Common myeloid progenitor, CD34-positive (primary cell): ENCODE measurements at regions not wholly inside any gene's neighbourhood (a gene's known extent, or its start where the extent isn't known, plus 50 kb on each side); places are given as distances from the start of the nearest gene placed in this dataset.

Source experiments
- CTCF ChIA-PET: fragments of 350-600 bp; sonication (Branson Sonifier 250); formaldehyde crosslinking; loops from one replicate; lab custom pipeline; 2021; ENCODE audit warnings: antibody characterized with exemption; lab: Charles Lee
- POLR2A ChIA-PET: fragments of 350-600 bp; sonication (Branson Sonifier 250); formaldehyde crosslinking; loops from one replicate; lab custom pipeline; 2021; ENCODE audit warnings: antibody characterized with exemption; lab: Charles Lee
- DNase-seq, 3 donors: peaks; one replicate each; pipeline versions ENCODE4 v3.0.0 to v3.0.0-alpha.2; 2013
- H3K27ac ChIP-seq, 2 experiments: 1 replicate in 1 of 2; 2 replicates in 1 of 2; pipeline ENCODE4 v1.7.0; 2013; ENCODE audit warnings: inconsistent platforms in 2 of 2, low read length in 2 of 2, mild to moderate bottlenecking in 2 of 2, low read depth in 1 of 2, moderate library complexity in 1 of 2; ENCODE audit not compliant: severe bottlenecking in 2 of 2, insufficient read depth in 1 of 2, poor library complexity in 1 of 2
- H3K27me3 ChIP-seq, 5 experiments: replicated peaks in 2 of 5; 1 replicate in 3 of 5; 2 replicates in 2 of 5; pipeline versions ENCODE4 v1.6.1 to v1.7.0; 2013; ENCODE audit warnings: low read length in 4 of 5, mild to moderate bottlenecking in 2 of 5, moderate library complexity in 2 of 5, inconsistent platforms in 1 of 5; ENCODE audit not compliant: insufficient read depth in 5 of 5, control insufficient read depth in 4 of 5
- H3K36me3 ChIP-seq, 4 experiments: 1 replicate in 2 of 4; 2 replicates in 2 of 4; pipeline versions ENCODE4 v1.6.1 to v1.7.0; 2013; ENCODE audit warnings: low read length in 3 of 4, control low read depth in 1 of 4, mild to moderate bottlenecking in 1 of 4; ENCODE audit not compliant: control insufficient read depth in 4 of 4, insufficient read depth in 4 of 4
- H3K4me1 ChIP-seq, 4 experiments: 1 replicate in 3 of 4; 2 replicates in 1 of 4; pipeline versions ENCODE4 v1.6.1 to v1.7.1; 2013; ENCODE audit warnings: low read length in 3 of 4, mild to moderate bottlenecking in 3 of 4, control low read depth in 1 of 4, inconsistent platforms in 1 of 4, moderate library complexity in 1 of 4; ENCODE audit not compliant: control insufficient read depth in 4 of 4, insufficient read depth in 4 of 4; ENCODE audit errors: control extremely low read depth in 1 of 4
- H3K4me3 ChIP-seq, 7 experiments: 1 replicate in 4 of 7; 2 replicates in 3 of 7; pipeline versions ENCODE4 v1.5.1 to v1.7.0; 2013; ENCODE audit warnings: mild to moderate bottlenecking in 7 of 7, low read length in 6 of 7, moderate library complexity in 6 of 7, inconsistent platforms in 2 of 7, low read depth in 2 of 7, control low read depth in 1 of 7; ENCODE audit not compliant: insufficient read depth in 4 of 7, control insufficient read depth in 1 of 7; ENCODE audit errors: extremely low read depth in 1 of 7
- H3K9me3 ChIP-seq, 5 experiments: 1 replicate in 4 of 5; 2 replicates in 1 of 5; pipeline versions ENCODE4 v1.6.1 to v1.7.1; 2013; ENCODE audit warnings: low read length in 4 of 5, mild to moderate bottlenecking in 2 of 5, inconsistent platforms in 1 of 5, low read depth in 1 of 5, moderate library complexity in 1 of 5; ENCODE audit not compliant: control insufficient read depth in 4 of 5, insufficient read depth in 2 of 5; ENCODE audit errors: control extremely low read depth in 1 of 5
- WGBS: methylation state at CpG from one replicate; pipeline ENCODE4 v1.1.5; 2013; ENCODE audit not compliant: insufficient coverage; 5-methylcytosine and 5-hydroxymethylcytosine counted together

DNA sequence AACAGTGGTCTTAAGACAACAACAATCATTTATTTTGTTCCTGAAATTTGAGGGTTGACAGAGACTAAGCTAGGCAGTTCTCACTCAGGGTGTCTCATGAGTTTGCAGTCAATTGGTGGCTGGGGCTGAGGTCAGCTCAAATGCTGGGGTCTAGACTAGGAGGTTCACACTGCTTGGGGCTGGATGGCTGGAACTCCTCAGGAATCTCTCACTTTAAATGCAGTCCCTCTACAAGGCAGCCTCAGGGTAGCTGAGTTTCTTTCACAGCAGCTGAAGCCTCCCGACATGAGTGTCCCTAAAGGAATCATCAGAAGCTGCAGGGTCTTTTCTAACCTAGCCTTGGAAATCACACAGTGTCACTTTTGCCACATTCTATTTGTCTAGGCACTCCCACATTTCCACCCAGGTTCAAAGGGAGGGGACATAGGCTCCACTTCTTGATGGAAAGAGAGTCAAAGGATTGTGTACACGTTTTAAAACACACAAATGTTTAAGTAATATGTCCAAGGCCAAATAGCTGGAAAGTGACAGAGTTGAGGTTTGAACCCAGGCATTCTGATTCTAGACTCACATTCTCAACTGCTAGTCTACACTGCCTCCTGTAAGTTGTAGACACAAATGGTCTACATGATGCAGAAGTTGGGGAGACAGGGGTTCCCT, 133.8 kb downstream of the ZFP36L2 start:
- CTCF ChIA-PET, result interaction anchor here (1.2 to 2.0 kb wide), 4 partner anchors 10 to 69 kb away, joined by 3 to 5 read pairs (median 4); no protein-coding TSS in a partner anchor
- Histone ChIP-seq H3K9me3 (peaks cover 2 to 7% (median 4%) of the 10 kb centered on the region in 5 experiments), H3K27ac (no peak overlapping the region), H3K4me1 (peaks cover 0 to 4% (median 2%) of the 10 kb centered on the region in 4 experiments), H3K36me3 (no peaks in the 10 kb centered on the region), H3K4me3 (no peak overlapping the region), H3K27me3 (no peaks in the 10 kb centered on the region)
- WGBS, result 100% methylated on average over 2 of the region's 2 CpGs
- POLR2A ChIA-PET, result interaction anchor here (1.6 kb wide), 1 partner anchor 10 kb away, joined by 3 read pairs; no protein-coding TSS in a partner anchor
- no peak for DNase-seq

DNA sequence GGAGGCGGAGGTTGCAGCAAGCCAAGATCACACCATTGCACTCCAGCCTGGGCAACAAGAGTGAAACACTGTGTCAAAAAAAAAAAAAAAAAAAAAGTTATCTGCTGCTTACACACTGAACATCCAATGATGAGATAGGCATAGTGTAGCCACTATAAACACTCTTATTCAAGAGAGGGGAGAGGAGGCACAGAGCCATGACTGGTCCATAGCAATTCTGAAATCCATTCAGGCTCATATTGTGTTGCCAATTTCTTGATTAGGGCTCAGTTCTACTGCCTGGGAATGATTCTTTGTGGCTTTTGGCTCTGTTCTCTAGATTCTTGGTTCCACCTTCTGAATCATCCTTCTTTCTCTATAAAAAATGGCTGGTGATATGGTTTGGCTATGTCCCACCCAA, 136.1 kb downstream of the ZFP36L2 start:
- Histone ChIP-seq H3K4me1 (peaks cover under 1 to 14% (median 7%) of the 10 kb centered on the region in 4 experiments), H3K4me3 (no peak overlapping the region), H3K27ac (no peak overlapping the region), H3K27me3 (no peaks in the 10 kb centered on the region), H3K9me3 (peaks cover 2 to 7% (median 3%) of the 10 kb centered on the region in 5 experiments), H3K36me3 (no peaks in the 10 kb centered on the region)
- no peak for DNase-seq
- POLR2A ChIA-PET, result no interaction called here
- no CpG with 5 or more reads among the region's 1 CpG for WGBS
- CTCF ChIA-PET, result interaction anchor here (0.8 to 1.4 kb wide), 2 partner anchors 10 to 11 kb away, joined by 3 read pairs; no protein-coding TSS in a partner anchor

DNA sequence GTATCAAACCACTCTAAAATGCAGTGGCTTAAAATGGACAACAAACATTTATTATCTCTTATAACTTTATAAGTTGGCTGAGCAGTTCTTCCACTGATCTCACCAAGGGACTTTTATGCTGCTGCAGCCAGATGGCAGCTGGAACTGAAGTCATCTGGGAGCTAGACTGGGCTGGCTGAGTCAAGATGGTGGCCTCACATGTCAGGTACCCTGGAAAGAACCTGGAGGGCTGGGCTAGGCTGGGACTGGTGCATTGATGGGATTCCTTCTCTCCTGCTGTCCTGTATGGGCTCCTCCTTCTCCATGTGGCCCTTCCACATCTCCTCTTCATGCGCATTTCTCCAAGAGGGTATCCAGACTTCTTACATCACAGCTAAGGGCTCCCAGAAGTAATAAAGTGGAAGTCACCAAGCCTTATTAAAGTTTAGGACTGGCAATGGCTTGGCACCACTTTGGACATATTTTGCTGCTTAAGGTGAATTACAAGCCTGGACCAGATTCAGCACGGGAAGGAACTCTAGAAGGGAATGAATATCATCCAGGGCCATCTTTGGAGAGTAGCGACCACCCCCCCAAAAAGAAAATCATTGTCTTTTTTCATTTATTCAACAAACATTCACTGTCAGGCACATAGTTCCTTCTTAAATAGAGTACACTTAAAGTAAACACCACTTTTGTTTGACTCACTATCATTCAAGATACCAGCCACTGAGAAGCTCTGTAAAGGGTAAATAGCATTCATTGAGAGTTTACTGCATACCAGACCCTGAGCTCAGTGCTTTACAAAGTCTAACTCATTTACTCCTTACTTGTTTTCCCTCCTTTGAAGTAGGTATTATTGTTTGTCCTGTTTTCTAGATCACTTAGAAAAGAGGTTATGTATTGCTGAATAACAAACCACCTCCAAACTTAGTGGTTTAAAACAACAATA, 138.0 kb downstream of the ZFP36L2 start:
- WGBS, result 90% methylated on average over 2 of the region's 3 CpGs
- no peaks in the 10 kb centered on the region for H3K27me3 ChIP-seq
- DNase-seq, result no peak
- ChIA-PET CTCF (interaction anchor here (1.2 kb wide), 2 partner anchors 11 to 39 kb away, joined by 3 read pairs; no protein-coding TSS in a partner anchor), POLR2A (no interaction called here)
- H3K4me1 ChIP-seq, result peaks cover 2 to 33% (median 19%) of the 10 kb centered on the region in 4 experiments
- H3K36me3 ChIP-seq, result no peaks in the 10 kb centered on the region
- H3K4me3 ChIP-seq, result no peak overlapping the region
- no peak overlapping the region for H3K27ac ChIP-seq
- peaks cover 2 to 7% (median 3%) of the 10 kb centered on the region in 5 experiments for H3K9me3 ChIP-seq

DNA sequence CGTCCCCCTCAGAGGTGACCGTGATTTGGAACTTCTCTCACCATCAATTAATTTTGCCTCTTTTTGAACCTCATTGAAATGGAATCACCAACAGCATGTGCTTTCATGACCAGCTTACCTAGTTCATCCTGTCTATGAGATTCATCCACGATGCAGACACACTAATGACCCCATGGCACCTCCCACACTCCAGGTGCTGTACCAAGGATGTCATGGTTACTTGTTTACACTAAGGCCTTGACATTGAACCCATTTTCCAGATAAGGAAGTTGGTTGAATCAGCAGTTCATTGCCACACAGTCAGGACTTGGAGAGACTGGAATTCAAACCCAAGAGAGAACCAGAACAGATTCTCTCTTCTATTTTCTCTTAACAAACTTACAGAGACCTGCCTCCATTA, 139.0 kb downstream of the ZFP36L2 start:
- Histone ChIP-seq H3K4me3 (no peak overlapping the region), H3K36me3 (no peaks in the 10 kb centered on the region), H3K9me3 (peaks cover 2 to 7% (median 3%) of the 10 kb centered on the region in 5 experiments), H3K27ac (no peak overlapping the region), H3K4me1 (peaks cover 2 to 43% (median 23%) of the 10 kb centered on the region in 4 experiments), H3K27me3 (no peaks in the 10 kb centered on the region)
- WGBS, result 95% methylated on average over 3 of the region's 3 CpGs
- POLR2A ChIA-PET, result no interaction called here
- CTCF ChIA-PET, result no interaction called here
- no peak for DNase-seq

DNA sequence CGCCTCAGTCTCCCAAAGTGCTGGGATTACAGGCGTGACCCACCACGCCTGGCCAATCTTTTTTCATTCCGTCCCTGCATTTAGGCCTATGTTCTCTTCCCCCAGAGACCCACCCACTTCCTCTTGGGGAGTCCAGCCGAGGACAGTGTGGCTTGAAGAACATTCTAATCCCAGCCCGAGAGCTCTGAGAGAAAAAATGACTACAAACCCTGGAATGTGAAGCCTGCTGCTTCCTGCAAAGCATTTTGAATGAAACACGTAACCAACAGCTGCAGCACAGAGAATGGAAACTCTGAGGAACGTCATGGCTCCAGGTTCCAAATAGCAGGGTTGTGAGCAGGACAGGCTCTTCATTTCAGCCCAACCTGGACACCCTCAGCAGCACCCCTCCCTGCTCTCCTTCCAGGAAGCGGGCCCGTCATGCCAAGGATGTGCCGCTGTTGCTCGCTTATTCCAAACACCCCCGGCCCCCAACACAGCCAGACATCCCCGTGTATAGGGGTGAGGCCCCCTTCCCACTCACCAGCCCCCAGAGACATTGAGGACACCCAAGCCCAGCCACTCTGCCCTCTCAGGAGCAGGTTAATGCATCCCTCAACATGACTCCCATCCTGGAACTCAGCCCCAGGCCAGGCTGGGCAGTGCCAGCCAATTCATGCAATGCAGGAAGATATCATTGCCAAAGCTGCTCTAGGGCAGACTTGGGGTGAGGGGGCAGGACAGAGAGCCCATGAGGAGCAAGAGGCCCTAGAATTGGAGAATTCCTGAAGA, 139.8 kb downstream of the ZFP36L2 start:
- no peak for DNase-seq
- ChIA-PET CTCF (interaction anchor here (0.6 kb wide), 1 partner anchor 20 kb away, joined by 3 read pairs; no protein-coding TSS in a partner anchor), POLR2A (no interaction called here)
- Histone ChIP-seq H3K27ac (no peak overlapping the region), H3K4me3 (no peak overlapping the region), H3K27me3 (no peaks in the 10 kb centered on the region), H3K4me1 (peaks cover 2 to 47% (median 25%) of the 10 kb centered on the region in 4 experiments), H3K36me3 (no peaks in the 10 kb centered on the region), H3K9me3 (peaks cover 2 to 7% (median 3%) of the 10 kb centered on the region in 5 experiments)
- 92% methylated on average over 12 of the region's 14 CpGs for WGBS

DNA sequence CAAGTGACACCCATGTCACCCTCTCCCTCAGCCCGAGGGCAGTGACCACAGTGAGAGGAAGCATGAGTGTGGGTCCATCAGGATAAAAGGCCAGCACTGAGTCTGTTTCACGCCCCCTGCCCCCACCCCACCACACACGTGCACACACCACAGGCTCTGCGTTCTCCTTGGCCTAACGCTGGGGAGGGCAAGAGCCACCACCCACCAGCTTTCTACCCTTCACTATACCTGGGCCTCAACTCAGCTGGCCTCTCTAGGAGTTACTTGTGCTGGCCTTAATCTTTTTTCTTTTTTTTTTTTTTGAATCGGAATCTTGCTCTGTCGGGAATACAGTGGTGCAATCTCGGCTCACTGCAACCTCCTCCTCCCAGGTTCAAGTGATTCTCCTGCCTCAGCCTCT, 140.5 kb downstream of the ZFP36L2 start:
- Histone ChIP-seq H3K9me3 (peaks cover under 1 to 6% (median 3%) of the 10 kb centered on the region in 5 experiments), H3K4me3 (no peak overlapping the region), H3K27me3 (no peaks in the 10 kb centered on the region), H3K4me1 (peaks cover 2 to 47% (median 25%) of the 10 kb centered on the region in 4 experiments), H3K36me3 (no peaks in the 10 kb centered on the region), H3K27ac (no peak overlapping the region)
- WGBS, result 90% methylated on average over 5 of the region's 8 CpGs
- no peak for DNase-seq
- ChIA-PET POLR2A (no interaction called here), CTCF (interaction anchor here (0.6 kb wide), 2 partner anchors 16 to 19 kb away, joined by 3 to 5 read pairs; no protein-coding TSS in a partner anchor)
